HG03342 (cell line): ENCODE measurements at regions not wholly inside any gene's neighbourhood (a gene's known extent, or its start where the extent isn't known, plus 50 kb on each side); places are given as distances from the start of the nearest gene placed in this dataset.

Experiments
- ATAC-seq: cut with Tn5 transposase; IDR thresholded peaks from one replicate; pipeline ENCODE4 v1.9.1; 2021; ENCODE audit warnings: mild to moderate bottlenecking, moderate library complexity; ENCODE audit not compliant: unreplicated experiment

GRCh38 chr2:242022550-242023290 is 153.2 kb downstream of the RTP5 start:
- ATAC-seq, result no peak

GRCh38 chr2:242024751-242025355 is 155.3 kb downstream of the RTP5 start:
- no peak for ATAC-seq

GRCh38 chr2:242027676-242028450 is 158.3 kb downstream of the RTP5 start:
- no peak for ATAC-seq

GRCh38 chr2:242029422-242030225 is 160.1 kb downstream of the RTP5 start:
- ATAC-seq, result no peak

- ATAC-seq, result no peak
Observed at GRCh38 chr2:242030226-242030575, 160.7 kb downstream of the RTP5 start.

DNA sequence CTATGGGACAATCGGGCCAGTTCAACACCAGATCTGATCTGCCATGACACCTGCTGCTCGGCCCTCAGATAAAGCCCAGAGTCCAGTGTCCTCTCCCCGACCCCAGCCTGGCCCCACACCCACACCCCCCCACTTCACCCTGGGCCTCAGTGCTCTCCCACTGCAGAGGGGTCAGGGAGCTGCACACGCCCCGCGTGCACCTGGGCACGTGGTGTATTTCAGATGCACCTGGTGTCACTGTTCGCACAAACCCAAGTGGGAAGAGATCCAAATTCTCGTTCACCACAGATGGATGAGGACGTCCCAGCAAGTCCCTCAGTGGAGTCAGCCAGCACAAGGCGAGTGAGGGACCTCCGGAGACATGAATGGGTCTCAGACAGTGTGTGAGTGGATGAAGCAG is 161.3 kb downstream of the RTP5 start:
- ATAC-seq, result no peak

- no peak for ATAC-seq
Observed at GRCh38 chr2:242031481-242032019, 162.0 kb downstream of the RTP5 start.

- no peak for ATAC-seq
Observed at GRCh38 chr2:242032780-242033656, 163.5 kb downstream of the RTP5 start.

DNA sequence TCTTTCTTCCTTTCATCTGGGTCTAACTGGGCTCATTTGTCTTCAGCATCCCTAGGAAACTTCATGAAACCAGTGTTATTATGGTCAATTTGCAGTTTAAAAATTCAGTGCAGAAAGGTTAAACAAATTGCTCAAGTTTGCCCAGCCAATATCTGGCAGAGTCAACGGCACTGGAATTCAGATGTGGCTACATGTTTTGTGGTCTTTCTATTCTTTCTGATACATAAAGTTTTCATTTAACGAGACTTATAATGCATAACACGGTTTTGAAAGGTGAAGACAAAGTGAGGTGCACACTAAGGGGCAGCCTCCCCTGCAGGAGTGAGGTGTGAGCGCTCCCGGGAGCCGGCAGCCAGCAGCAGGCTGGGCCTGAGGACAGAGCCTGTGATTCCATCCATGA is 164.6 kb downstream of the RTP5 start:
- ATAC-seq, result no peak

GRCh38 chr2:242034996-242035814 is 165.7 kb downstream of the RTP5 start:
- no peak for ATAC-seq

DNA sequence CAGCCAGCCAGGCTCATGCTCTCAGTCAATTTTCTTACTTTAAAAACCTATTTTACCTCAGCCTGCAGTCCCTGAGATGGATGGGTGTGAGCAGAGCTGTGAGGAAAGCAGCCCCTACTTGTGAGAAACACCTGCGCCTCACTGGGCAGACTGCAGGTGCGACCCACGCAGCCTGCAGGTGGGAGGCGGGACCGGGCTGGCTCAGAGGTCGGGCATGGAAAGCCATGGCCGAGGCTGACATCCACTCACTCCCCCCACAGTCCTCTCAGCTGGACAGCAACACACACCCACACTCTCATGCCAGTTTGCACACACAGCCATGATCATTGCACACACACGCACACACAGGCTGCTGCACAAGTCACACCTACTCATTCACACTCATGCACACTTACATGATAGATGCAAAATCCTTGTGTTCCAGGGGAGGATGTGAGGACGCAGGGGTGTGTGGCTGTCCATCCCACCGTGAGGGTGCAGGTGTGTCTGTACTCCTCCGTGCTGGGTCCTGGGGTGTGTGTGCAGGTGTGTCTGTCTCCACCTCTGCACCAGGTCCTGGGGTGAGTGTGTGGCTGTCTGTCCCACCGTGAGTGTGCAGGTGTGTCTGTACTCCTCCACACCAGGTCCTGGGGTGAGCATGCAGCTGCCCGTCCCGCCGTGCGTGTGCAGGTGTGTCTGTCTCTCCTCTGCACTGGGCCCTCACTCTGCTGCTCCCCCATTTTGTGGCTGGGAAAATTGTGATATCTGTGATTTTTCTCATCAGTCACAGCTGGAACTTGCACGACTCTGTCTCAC is 166.5 kb downstream of the RTP5 start:
- no peak for ATAC-seq

DNA sequence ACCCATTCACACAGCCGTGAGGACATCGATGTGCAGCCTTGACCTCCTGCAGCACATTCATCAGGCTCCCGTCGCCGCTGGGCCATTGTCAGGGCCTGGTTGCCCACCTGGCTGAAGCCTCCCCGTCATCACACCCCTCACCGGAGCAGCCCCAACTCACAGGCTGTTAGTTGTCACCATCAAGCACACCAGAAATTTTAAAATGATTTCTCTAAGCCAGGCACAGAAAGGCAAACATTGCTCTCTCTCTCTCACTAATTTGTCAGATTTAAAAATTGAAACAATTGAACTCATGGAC is 167.1 kb downstream of the RTP5 start:
- no peak for ATAC-seq

- no peak for ATAC-seq
Observed at GRCh38 chr2:242038166-242038927, 168.8 kb downstream of the RTP5 start.

- ATAC-seq, result no peak
Observed at GRCh38 chr2:242038928-242039341, 169.4 kb downstream of the RTP5 start.

DNA sequence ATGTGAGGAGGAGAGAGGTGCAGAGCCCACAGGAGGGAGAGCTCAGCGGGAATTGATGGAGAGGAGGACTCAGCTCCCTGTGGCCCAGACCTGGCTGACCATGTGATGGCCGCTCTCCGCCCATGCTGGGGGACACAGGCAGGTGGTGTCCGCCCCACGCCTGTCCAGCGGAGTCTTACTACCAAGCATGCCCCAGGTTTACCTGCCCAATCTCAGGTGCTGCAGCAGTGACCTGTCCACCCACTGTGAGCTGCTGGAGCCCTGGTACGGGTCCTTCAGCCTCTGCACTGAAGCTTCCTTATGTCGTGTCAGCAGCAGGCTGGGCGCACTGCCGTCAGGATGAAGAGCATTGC is 170.8 kb downstream of the RTP5 start:
- ATAC-seq, result no peak

- ATAC-seq, result no peak
Observed at GRCh38 chr2:242040681-242041080, 171.2 kb downstream of the RTP5 start.

- ATAC-seq, result no peak
Observed at GRCh38 chr2:242041816-242042215, 172.3 kb downstream of the RTP5 start.
